Inferior parietal cortex (tissue), 1 donor: ENCODE measurements at regions not wholly inside any gene's neighbourhood (a gene's known extent, or its start where the extent isn't known, plus 50 kb on each side); places are given as distances from the start of the nearest gene placed in this dataset.

ENCODE experiments used
- DNase-seq: peaks from one replicate; pipeline ENCODE4 v3.0.0-alpha.2; 2016; ENCODE audit errors: extremely low spot score

GRCh38 chr2:82526277-82526676 is 1932.8 kb downstream of the SUCLG1 start:
- no peak for DNase-seq

- DNase-seq: no peak
These were observed 1933.3 kb downstream of the SUCLG1 start for GRCh38 chr2:82525744-82526143.

GRCh38 chr2:82524826-82525225 is 1934.3 kb downstream of the SUCLG1 start:
- DNase-seq: no peak

DNA sequence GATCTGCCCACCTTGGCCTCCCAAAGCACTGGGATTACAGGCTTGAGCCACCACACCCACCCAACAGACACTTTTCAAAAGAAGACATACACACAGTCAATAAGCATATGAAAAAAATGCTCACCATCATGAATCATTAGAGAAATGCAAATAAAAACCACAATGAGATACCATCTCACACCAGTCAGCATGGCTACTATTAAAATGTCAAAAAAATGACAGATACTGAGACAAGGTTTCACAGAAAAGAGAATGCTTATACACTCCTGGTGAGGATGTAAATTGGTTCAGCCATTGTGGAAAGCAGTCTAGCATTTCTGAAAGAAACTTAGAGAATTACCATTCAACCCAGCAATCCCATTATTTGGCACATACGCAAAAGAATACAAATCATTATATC is 1947.2 kb downstream of the SUCLG1 start:
- no peak for DNase-seq

- no peak for DNase-seq
These were observed 1950.4 kb downstream of the SUCLG1 start for GRCh38 chr2:82508702-82509101.

DNA sequence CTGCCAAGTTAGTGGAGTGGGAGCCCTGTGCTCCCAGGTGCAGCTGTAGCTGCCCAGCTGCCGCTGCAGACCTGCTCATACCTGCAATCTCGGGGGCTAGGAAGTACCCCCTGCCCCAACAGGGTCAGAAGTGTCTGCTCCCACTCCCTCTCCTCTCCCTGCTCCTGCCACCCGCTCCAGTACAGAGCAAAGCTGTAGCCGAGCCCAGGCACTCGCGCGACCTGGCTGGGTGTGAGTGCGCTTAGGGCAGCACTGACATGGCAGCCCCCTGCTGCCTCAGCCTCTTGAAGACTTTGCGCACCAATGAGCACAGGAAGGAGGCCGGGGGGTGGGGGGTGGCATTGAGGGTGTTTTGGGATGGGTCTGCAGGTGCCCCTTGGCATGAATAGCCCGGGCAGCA is 1951.4 kb downstream of the SUCLG1 start:
- no peak for DNase-seq

GRCh38 chr2:82501217-82501616 is 1957.9 kb downstream of the SUCLG1 start:
- DNase-seq: no peak

GRCh38 chr2:82498777-82499443 is 1960.2 kb downstream of the SUCLG1 start:
- no peak for DNase-seq

- DNase-seq: no peak
These were observed 1964.3 kb downstream of the SUCLG1 start for GRCh38 chr2:82494739-82495138.

GRCh38 chr2:82491591-82491990 is 1967.5 kb downstream of the SUCLG1 start:
- DNase-seq: no peak

DNA sequence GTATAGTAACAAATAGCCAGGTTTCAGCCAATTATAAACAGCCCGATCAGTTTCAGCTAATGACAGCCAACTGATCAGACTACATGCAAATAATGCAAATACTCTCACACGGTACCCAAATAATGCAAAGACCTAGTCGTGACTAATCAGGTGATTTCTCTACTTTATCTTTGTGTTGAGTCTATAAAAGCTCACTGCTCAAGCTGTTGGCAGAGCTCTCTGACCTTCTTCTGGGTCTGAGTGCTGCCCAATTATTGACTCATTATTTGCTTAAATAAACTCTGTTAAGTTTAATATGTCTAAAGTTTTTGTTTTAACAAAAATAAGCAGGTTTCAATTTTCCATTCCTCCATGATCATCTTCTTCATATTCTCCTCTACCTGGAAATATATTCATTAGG is 1971.7 kb downstream of the SUCLG1 start:
- no peak for DNase-seq

DNA sequence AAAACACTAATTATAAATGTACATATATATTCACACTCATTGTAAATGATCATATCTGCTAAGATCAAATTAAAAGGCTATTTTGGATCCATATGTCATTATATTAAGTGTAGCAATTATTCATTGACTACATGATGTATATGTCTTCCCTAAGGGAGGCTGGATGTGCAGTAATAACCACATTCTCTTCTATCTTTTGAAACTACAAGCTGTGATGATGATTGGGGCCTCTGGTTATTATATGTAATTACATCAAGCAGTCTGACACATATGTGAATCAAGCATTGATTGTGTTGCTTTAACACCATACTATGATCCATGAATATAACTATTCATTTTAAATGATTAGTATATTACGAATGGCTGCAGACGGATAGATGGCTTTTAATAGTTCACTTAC is 1973.4 kb downstream of the SUCLG1 start:
- DNase-seq: no peak

DNA sequence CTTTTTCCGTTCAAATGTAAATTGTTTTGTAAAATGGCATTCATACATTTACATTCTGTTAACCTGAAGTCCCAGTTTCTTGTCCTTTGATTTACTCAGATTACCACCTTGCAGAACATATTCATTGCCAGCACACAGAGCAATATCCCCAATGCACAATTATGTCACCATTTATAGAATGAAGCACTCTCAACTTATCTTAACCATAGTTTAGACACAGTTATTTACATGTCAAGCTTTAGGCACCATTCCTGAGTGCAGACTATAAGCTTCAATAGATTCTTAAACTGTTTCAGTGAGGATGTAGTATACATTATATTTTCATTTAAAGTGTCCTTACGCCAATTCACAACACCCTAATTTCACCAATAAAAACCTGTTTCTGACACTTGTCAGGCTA is 1977.9 kb downstream of the SUCLG1 start:
- no peak for DNase-seq

GRCh38 chr2:82478641-82479040 is 1980.4 kb downstream of the SUCLG1 start:
- DNase-seq: no peak

DNA sequence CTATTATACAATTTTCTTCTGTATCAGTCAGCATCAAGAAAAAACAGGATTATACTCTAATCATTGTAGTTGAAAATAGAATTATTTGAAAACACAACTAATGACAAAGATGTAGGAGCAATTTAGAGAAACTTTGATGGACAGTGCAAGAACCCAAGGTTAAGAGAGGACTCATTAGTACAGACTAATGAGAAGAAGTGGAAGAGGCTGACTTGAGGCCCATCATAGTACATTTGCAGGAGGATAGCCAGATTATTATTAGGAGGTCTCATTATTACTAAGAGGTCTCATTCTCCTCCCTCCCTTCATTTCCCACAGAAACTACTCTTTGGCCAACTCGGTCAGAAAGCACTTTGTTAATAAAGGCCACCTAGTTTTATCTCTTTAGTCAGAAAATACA is 1983.0 kb downstream of the SUCLG1 start:
- DNase-seq: no peak

- no peak for DNase-seq
These were observed 2030.8 kb downstream of the SUCLG1 start for GRCh38 chr2:82428251-82428650.

- no peak for DNase-seq
These were observed 2047.1 kb downstream of the SUCLG1 start for GRCh38 chr2:82412021-82412420.

DNA sequence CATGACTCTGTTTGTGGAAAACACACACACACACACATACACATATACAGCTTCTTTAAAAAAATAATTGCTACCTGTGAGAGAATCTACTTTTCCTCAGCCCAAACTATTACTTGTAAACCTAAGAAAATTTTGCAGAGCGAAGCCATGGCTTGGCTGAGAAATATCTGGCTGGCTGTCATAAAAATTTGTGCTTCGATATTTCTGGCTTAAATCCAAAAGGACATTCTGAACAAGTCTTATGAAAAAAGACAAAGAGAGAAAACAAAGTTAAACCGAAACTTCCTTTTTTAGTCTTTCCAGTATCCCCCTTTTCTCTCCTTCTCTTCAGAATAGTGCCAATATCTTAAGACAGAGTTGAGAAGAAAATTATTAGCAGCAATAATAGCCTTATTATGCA is 2048.0 kb downstream of the SUCLG1 start:
- no peak for DNase-seq

- DNase-seq: no peak
These were observed 2063.5 kb downstream of the SUCLG1 start for GRCh38 chr2:82395531-82395930.

- no peak for DNase-seq
These were observed 2067.7 kb downstream of the SUCLG1 start for GRCh38 chr2:82391386-82391785.

DNA sequence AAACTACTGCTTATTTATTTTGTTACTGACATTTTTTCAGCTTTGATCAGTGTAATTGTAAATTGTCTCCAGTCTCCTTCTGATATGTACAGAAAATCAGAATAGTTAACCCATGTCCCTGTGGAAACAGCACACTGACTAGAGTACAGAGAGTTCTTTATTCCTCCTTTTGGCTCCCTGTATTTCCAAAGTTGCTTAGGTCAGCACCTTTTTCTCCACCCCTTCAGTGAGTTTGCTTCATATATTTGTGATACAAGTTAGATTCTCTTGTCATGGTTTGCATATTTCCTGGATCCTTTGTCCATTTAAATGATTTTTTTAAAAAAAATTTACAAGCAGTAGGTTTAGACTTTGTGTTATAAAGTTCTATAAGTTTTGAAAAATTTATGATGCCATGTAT is 2051.1 kb upstream of the LRRTM1 start:
- DNase-seq: no peak

DNA sequence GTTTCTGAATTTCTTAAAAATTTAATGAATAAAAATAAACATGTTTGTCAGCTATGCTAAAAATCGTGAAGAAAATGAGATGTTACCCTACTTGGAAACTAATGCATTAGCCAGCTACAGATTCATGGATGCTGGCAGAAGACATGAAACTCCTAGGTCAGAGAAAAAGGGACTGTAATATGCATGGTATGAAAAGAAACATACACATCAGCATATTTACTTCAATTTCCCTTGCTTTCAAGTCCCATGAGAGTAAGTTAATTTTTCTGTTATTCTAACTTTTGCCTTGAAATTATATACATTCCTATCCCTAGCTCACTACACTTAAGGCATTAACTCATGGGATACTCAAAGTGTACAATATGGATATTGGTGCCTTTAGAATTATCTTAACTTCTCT is 2041.4 kb upstream of the LRRTM1 start:
- no peak for DNase-seq

DNA sequence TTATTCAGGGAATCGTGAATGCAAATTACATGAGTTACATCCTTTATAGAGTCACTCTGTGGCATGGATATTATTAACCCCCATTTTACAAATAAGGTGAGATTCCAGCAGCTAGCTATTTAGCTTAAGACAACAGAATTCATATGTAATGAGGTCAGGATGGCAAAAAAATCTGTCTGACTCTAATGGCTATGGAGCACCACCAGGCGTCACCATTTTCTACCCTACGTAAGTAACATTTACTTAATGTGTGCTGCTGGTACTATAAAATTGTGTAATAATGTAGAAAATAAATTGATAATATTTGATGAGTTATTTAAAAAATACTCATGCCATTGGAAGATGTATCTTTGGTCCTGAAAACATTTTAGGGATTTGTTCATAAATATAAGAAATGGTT is 2040.1 kb upstream of the LRRTM1 start:
- DNase-seq: no peak

- DNase-seq: no peak
These were observed 2037.8 kb upstream of the LRRTM1 start for GRCh38 chr2:82342356-82342755.
